Lung (tissue), 11 donors: ENCODE measurements at regions not wholly inside any gene's neighbourhood (a gene's known extent, or its start where the extent isn't known, plus 50 kb on each side); places are given as distances from the start of the nearest gene placed in this dataset.
A peak's percentile ranks its signal among the peaks of the same experiment; 100 is the strongest.

Experiments
- ATAC-seq: fragments of 200-7000 bp; cut with Tn5 transposase; one replicate; pipeline ENCODE4 v1.9.1; 2020; ENCODE audit warnings: moderate number of reproducible peaks; ENCODE audit not compliant: insufficient read depth, low FRiP score
- DNase-seq, 3 donors: peaks; one replicate each; pipeline ENCODE4 v3.0.0-alpha.2; 2013 to 2017
- H3K27ac ChIP-seq, 2 donors: one replicate each; pipeline ENCODE4 v1.5.1; 2013; ENCODE audit warnings: mild to moderate bottlenecking in 2 of 2, moderate library complexity in 2 of 2, control low read depth in 1 of 2, inconsistent platforms in 1 of 2, low read depth in 1 of 2, low read length in 1 of 2
- H3K27me3 ChIP-seq, 3 donors: one replicate each; pipeline ENCODE4 v1.5.1; 2013; ENCODE audit warnings: low read length in 2 of 3; ENCODE audit not compliant: control insufficient read depth in 3 of 3, insufficient read depth in 3 of 3
- H3K36me3 ChIP-seq, 4 donors: one replicate each; pipeline ENCODE4 v1.5.1; 2013; ENCODE audit warnings: low read length in 4 of 4, mild to moderate bottlenecking in 1 of 4, moderate library complexity in 1 of 4; ENCODE audit not compliant: control insufficient read depth in 4 of 4, insufficient read depth in 4 of 4
- H3K4me1 ChIP-seq, 5 donors: one replicate each; pipeline ENCODE4 v1.5.1; 2013; ENCODE audit warnings: low read length in 5 of 5, mild to moderate bottlenecking in 2 of 5, moderate library complexity in 1 of 5; ENCODE audit not compliant: control insufficient read depth in 5 of 5, insufficient read depth in 5 of 5
- H3K4me3 ChIP-seq: one replicate; pipeline ENCODE4 v1.5.1; 2013; ENCODE audit warnings: mild to moderate bottlenecking, control low read depth, moderate library complexity
- H3K9ac ChIP-seq, 2 donors: one replicate each; pipeline ENCODE4 v1.5.1; 2013; ENCODE audit warnings: low read length in 2 of 2, control low read depth in 1 of 2; ENCODE audit not compliant: insufficient read depth in 1 of 2
- H3K9me3 ChIP-seq, 4 donors: one replicate each; pipeline ENCODE4 v1.5.1; 2013; ENCODE audit warnings: low read length in 3 of 4, mild to moderate bottlenecking in 1 of 4, moderate library complexity in 1 of 4; ENCODE audit not compliant: control insufficient read depth in 4 of 4, insufficient read depth in 3 of 4
- WGBS, 2 donors: extraction: QIAGEN DNeasy Blood & Tissue Kit; methylation state at CpG; one replicate each; pipeline ENCODE4 v1.1.7; 2013; 5-methylcytosine and 5-hydroxymethylcytosine counted together
- TF ChIP-seq, protein P1 (sequence below): IDR thresholded peaks from 2 replicates; pipeline ENCODE4 v1.5.1; 2012; ENCODE audit warnings: mild to moderate bottlenecking; ENCODE audit errors: control extremely low read depth, extremely low read depth
- donor health status: control.
- donor health status: control.
- donor health status: Bipolar disorder and iron deficiency.
- donor health status: healthy.
- donor health status: DM: yes; HTN: yes; CAD: no.

- DNase-seq (peak; percentile 50 to 53 (median 52)), ATAC-seq (no peak)
- 68 to 88% methylated on average over 11 of the region's 11 CpGs for WGBS, 2 donors
- H3K27me3 ChIP-seq: peaks cover 0 to 2% (median 0%) of the 10 kb centered on the region in 3 donors
- peaks cover 0 to 22% (median 0%) of the 10 kb centered on the region in 5 donors for H3K4me1 ChIP-seq
- H3K27ac ChIP-seq: no peak overlapping the region
- H3K36me3 ChIP-seq: no peaks in the 10 kb centered on the region
- no peaks in the 10 kb centered on the region for H3K9me3 ChIP-seq
- no peak overlapping the region for H3K4me3 ChIP-seq
- TF ChIP-seq, protein P1, sequence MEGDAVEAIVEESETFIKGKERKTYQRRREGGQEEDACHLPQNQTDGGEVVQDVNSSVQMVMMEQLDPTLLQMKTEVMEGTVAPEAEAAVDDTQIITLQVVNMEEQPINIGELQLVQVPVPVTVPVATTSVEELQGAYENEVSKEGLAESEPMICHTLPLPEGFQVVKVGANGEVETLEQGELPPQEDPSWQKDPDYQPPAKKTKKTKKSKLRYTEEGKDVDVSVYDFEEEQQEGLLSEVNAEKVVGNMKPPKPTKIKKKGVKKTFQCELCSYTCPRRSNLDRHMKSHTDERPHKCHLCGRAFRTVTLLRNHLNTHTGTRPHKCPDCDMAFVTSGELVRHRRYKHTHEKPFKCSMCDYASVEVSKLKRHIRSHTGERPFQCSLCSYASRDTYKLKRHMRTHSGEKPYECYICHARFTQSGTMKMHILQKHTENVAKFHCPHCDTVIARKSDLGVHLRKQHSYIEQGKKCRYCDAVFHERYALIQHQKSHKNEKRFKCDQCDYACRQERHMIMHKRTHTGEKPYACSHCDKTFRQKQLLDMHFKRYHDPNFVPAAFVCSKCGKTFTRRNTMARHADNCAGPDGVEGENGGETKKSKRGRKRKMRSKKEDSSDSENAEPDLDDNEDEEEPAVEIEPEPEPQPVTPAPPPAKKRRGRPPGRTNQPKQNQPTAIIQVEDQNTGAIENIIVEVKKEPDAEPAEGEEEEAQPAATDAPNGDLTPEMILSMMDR: no peak
- no peak overlapping the region for H3K9ac ChIP-seq
Observed at GRCh38 chr6:44563397-44563796, 175.9 kb downstream of the CDC5L start.

DNA sequence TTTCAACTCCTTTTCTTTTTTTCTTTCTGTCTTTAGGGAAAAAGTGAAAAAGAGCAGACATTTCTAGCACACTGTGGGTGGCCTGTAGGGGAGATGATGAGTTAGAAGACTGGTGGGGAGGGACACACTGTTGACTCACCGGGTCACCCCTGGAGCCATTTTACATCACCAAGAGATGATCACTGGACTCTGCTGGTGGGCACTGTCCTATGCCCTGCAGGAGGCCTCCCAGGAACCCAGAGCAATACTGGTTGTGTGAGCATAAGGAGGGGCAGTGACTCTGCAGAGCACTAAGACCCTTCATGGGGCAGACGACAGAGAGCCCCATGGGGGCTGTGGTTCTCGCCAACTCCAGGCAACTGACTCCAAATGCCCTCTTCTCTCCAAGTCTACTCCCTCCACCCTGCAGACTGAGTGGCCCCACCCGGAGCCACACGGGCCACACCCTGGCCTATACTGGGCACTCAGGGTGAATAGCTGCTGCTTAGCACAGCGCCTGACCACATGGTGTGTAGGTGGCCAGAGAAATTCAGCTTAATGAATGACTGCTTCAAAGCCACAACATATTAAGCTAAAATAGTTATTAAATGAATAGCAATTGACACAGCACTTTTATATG, 177.5 kb downstream of the CDC5L start:
- TF ChIP-seq, protein P1: no peak
- WGBS, 2 donors: 79 to 84% methylated on average over 6 of the region's 6 CpGs
- H3K9me3 ChIP-seq: no peaks in the 10 kb centered on the region
- DNase-seq (no peak), ATAC-seq (no peak)
- H3K27ac ChIP-seq: no peak overlapping the region
- peaks cover 0 to 22% (median 1%) of the 10 kb centered on the region in 5 donors for H3K4me1 ChIP-seq
- no peaks in the 10 kb centered on the region for H3K36me3 ChIP-seq
- no peak overlapping the region for H3K9ac ChIP-seq
- no peak overlapping the region for H3K4me3 ChIP-seq
- peaks cover 0 to 2% (median 0%) of the 10 kb centered on the region in 3 donors for H3K27me3 ChIP-seq

- peaks cover 0 to 2% (median 0%) of the 10 kb centered on the region in 3 donors for H3K27me3 ChIP-seq
- ATAC-seq (no peak), DNase-seq (no peak)
- 68 to 77% methylated on average over 4 of the region's 4 CpGs for WGBS, 2 donors
- peaks cover 0 to 12% (median 0%) of the 10 kb centered on the region in 5 donors for H3K4me1 ChIP-seq
- H3K27ac ChIP-seq: no peak overlapping the region
- no peaks in the 10 kb centered on the region for H3K36me3 ChIP-seq
- no peak overlapping the region for H3K9ac ChIP-seq
- no peaks in the 10 kb centered on the region for H3K9me3 ChIP-seq
- no peak overlapping the region for H3K4me3 ChIP-seq
- TF ChIP-seq, protein P1: no peak
Observed at GRCh38 chr6:44567406-44567805, 179.9 kb downstream of the CDC5L start.

- DNase-seq (no peak), ATAC-seq (no peak)
- Histone ChIP-seq H3K27me3 (peaks cover 0 to 2% (median 0%) of the 10 kb centered on the region in 3 donors), H3K27ac (no peak overlapping the region), H3K4me3 (no peak overlapping the region), H3K9ac (no peak overlapping the region), H3K9me3 (no peaks in the 10 kb centered on the region), H3K4me1 (peaks cover 0 to 12% (median 0%) of the 10 kb centered on the region in 5 donors), H3K36me3 (no peaks in the 10 kb centered on the region)
- 74 to 92% methylated on average over 3 of the region's 3 CpGs for WGBS, 2 donors
- TF ChIP-seq, protein P1: no peak
Observed at GRCh38 chr6:44569131-44569530, 181.6 kb downstream of the CDC5L start.
